Endothelial cell of umbilical vein (primary cell): ENCODE measurements at regions not wholly inside any gene's neighbourhood (a gene's known extent, or its start where the extent isn't known, plus 50 kb on each side); places are given as distances from the start of the nearest gene placed in this dataset.

Experiments used
- EZH2 ChIP-seq: IDR thresholded peaks from 2 replicates; pipeline ENCODE4 v1.6.1; 2012; ENCODE audit warnings: borderline replicate concordance, low read depth, mild to moderate bottlenecking, moderate library complexity, low read length, inconsistent platforms; ENCODE audit not compliant: severe bottlenecking
- GATA2 ChIP-seq: IDR thresholded peaks from 2 replicates; pipeline ENCODE4 v1.7.0; 2011; ENCODE audit warnings: low read depth, mild to moderate bottlenecking, moderate library complexity, mixed read lengths, low read length; ENCODE audit not compliant: insufficient read length, insufficient read depth
- JUN ChIP-seq: IDR thresholded peaks from 2 replicates; pipeline ENCODE4 v1.6.1; 2011; ENCODE audit warnings: borderline replicate concordance, low read depth; ENCODE audit not compliant: insufficient read length, insufficient read depth
- MYC ChIP-seq: IDR thresholded peaks from one replicate; pipeline ENCODE4 v1.6.1; 2011; ENCODE audit warnings: mild to moderate bottlenecking, low read depth, low read length
- POLR2A ChIP-seq: IDR thresholded peaks from 2 replicates; pipeline ENCODE4 v1.6.1; 2012; ENCODE audit warnings: low read depth, mild to moderate bottlenecking, control low read depth, low read length
- POLR2AphosphoS5 ChIP-seq: IDR thresholded peaks from 2 replicates; pipeline ENCODE4 v1.6.1; 2012; ENCODE audit warnings: low read depth, mild to moderate bottlenecking, control low read depth, low read length, moderate library complexity; ENCODE audit not compliant: insufficient read depth
- TF ChIP-seq, protein P1 (sequence below), 2 donors: IDR thresholded peaks; 1 replicate in 1 of 2; 2 replicates in 1 of 2; pipeline ENCODE4 v1.5.1; 2011; ENCODE audit warnings: low read length in 2 of 2, mild to moderate bottlenecking in 2 of 2, moderate library complexity in 2 of 2, control low read depth in 1 of 2, inconsistent platforms in 1 of 2, low read depth in 1 of 2; ENCODE audit not compliant: insufficient read depth in 1 of 2; ENCODE audit errors: extremely low read depth in 1 of 2
- TF ChIP-seq, protein P2 (sequence below): IDR thresholded peaks from 2 replicates; pipeline ENCODE4 v1.6.1; 2011; ENCODE audit not compliant: insufficient read depth, insufficient read length

GRCh38 chr2:136323195-136323594 is 205.2 kb upstream of the CXCR4 start:
- TF ChIP-seq JUN (no peak), POLR2AphosphoS5 (no peak), POLR2A (no peak), EZH2 (no peak), GATA2 (no peak), MYC (no peak)
- TF ChIP-seq, protein P1, sequence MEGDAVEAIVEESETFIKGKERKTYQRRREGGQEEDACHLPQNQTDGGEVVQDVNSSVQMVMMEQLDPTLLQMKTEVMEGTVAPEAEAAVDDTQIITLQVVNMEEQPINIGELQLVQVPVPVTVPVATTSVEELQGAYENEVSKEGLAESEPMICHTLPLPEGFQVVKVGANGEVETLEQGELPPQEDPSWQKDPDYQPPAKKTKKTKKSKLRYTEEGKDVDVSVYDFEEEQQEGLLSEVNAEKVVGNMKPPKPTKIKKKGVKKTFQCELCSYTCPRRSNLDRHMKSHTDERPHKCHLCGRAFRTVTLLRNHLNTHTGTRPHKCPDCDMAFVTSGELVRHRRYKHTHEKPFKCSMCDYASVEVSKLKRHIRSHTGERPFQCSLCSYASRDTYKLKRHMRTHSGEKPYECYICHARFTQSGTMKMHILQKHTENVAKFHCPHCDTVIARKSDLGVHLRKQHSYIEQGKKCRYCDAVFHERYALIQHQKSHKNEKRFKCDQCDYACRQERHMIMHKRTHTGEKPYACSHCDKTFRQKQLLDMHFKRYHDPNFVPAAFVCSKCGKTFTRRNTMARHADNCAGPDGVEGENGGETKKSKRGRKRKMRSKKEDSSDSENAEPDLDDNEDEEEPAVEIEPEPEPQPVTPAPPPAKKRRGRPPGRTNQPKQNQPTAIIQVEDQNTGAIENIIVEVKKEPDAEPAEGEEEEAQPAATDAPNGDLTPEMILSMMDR (IDR thresholded peaks at IDR 0.05; ENCODE audit: extremely low read depth in 1 of 2, insufficient read depth in 1 of 2, low read depth in 1 of 2, low read length in 2 of 2), result no peak
- TF ChIP-seq, protein P2, sequence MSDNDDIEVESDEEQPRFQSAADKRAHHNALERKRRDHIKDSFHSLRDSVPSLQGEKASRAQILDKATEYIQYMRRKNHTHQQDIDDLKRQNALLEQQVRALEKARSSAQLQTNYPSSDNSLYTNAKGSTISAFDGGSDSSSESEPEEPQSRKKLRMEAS, result no peak
